Skeletal muscle tissue (tissue), 3 donors: ENCODE measurements at regions not wholly inside any gene's neighbourhood (a gene's known extent, or its start where the extent isn't known, plus 50 kb on each side); places are given as distances from the start of the nearest gene placed in this dataset.

ENCODE experiments used
- H3K27ac ChIP-seq: one replicate; pipeline ENCODE4 v1.7.0; 2013; ENCODE audit warnings: mild to moderate bottlenecking, low read depth, low read length, inconsistent platforms
- H3K27me3 ChIP-seq, 3 donors: one replicate each; pipeline ENCODE4 v1.7.0; 2013; ENCODE audit warnings: low read length in 3 of 3; ENCODE audit not compliant: control insufficient read depth in 3 of 3, insufficient read depth in 3 of 3
- H3K36me3 ChIP-seq, 3 donors: one replicate each; pipeline ENCODE4 v1.7.0; 2013; ENCODE audit warnings: low read length in 3 of 3; ENCODE audit not compliant: control insufficient read depth in 3 of 3, insufficient read depth in 3 of 3
- H3K4me1 ChIP-seq, 3 donors: one replicate each; pipeline ENCODE4 v1.7.0; 2013; ENCODE audit warnings: low read length in 3 of 3, mild to moderate bottlenecking in 3 of 3; ENCODE audit not compliant: control insufficient read depth in 3 of 3, insufficient read depth in 3 of 3
- H3K4me3 ChIP-seq, 3 donors: one replicate each; pipeline ENCODE4 v1.7.0; 2013; ENCODE audit warnings: low read length in 3 of 3
- H3K9ac ChIP-seq, 3 donors: one replicate each; pipeline ENCODE4 v1.7.0; 2013; ENCODE audit warnings: low read length in 3 of 3, mild to moderate bottlenecking in 3 of 3, moderate library complexity in 2 of 3, low read depth in 1 of 3
- H3K9me3 ChIP-seq, 3 donors: one replicate each; pipeline ENCODE4 v1.7.0; 2013; ENCODE audit warnings: low read length in 3 of 3; ENCODE audit not compliant: control insufficient read depth in 3 of 3
- donor health status: Osteomylitis.

- Histone ChIP-seq H3K27me3 (peaks cover 34 to 65% (median 59%) of the 10 kb centered on the region in 3 donors), H3K9ac (no peak overlapping the region), H3K27ac (no peak overlapping the region), H3K36me3 (no peaks in the 10 kb centered on the region), H3K4me1 (no peaks in the 10 kb centered on the region), H3K9me3 (peaks cover 0 to 2% (median 0%) of the 10 kb centered on the region in 3 donors), H3K4me3 (no peak overlapping the region)
These were observed 171.5 kb downstream of the IRF8 start for GRCh38 chr16:86070484-86070883.

- H3K9ac ChIP-seq = no peak overlapping the region
- peaks cover 37 to 65% (median 60%) of the 10 kb centered on the region in 3 donors for H3K27me3 ChIP-seq
- peaks cover 0 to 2% (median 0%) of the 10 kb centered on the region in 3 donors for H3K9me3 ChIP-seq
- H3K4me1 ChIP-seq = no peaks in the 10 kb centered on the region
- H3K27ac ChIP-seq = no peak overlapping the region
- H3K36me3 ChIP-seq = no peaks in the 10 kb centered on the region
- no peak overlapping the region for H3K4me3 ChIP-seq
These were observed 172.0 kb downstream of the IRF8 start for GRCh38 chr16:86070971-86071370.

- Histone ChIP-seq H3K4me1 (no peaks in the 10 kb centered on the region), H3K4me3 (no peak overlapping the region), H3K9me3 (peaks cover 0 to 2% (median 0%) of the 10 kb centered on the region in 3 donors), H3K36me3 (no peaks in the 10 kb centered on the region), H3K27ac (no peak overlapping the region), H3K27me3 (peaks cover 45 to 65% (median 60%) of the 10 kb centered on the region in 3 donors), H3K9ac (no peak overlapping the region)
These were observed 172.8 kb downstream of the IRF8 start for GRCh38 chr16:86071611-86072240.

GRCh38 chr16:86072328-86073102 is 173.6 kb downstream of the IRF8 start:
- peaks cover 48 to 70% (median 64%) of the 10 kb centered on the region in 3 donors for H3K27me3 ChIP-seq

GRCh38 chr16:86073103-86073625 is 174.2 kb downstream of the IRF8 start:
- Histone ChIP-seq H3K9ac (no peak overlapping the region), H3K4me3 (no peak overlapping the region), H3K36me3 (no peaks in the 10 kb centered on the region), H3K27me3 (peaks cover 49 to 67% (median 57%) of the 10 kb centered on the region in 3 donors), H3K9me3 (no peaks in the 10 kb centered on the region), H3K4me1 (no peaks in the 10 kb centered on the region), H3K27ac (no peak overlapping the region)

More at GRCh38 chr16:86072328-86073102, 173.6 kb downstream of the IRF8 start:
- Histone ChIP-seq H3K36me3 (no peaks in the 10 kb centered on the region), H3K9me3 (peaks cover 0 to 2% (median 0%) of the 10 kb centered on the region in 3 donors), H3K4me3 (no peak overlapping the region), H3K27ac (no peak overlapping the region), H3K9ac (no peak overlapping the region), H3K4me1 (no peaks in the 10 kb centered on the region)

GRCh38 chr16:86073763-86074493 is 175.0 kb downstream of the IRF8 start:
- Histone ChIP-seq H3K9me3 (no peaks in the 10 kb centered on the region), H3K27me3 (peaks cover 44 to 64% (median 59%) of the 10 kb centered on the region in 3 donors), H3K9ac (no peak overlapping the region), H3K36me3 (no peaks in the 10 kb centered on the region), H3K4me1 (no peaks in the 10 kb centered on the region), H3K4me3 (no peak overlapping the region), H3K27ac (no peak overlapping the region)

GRCh38 chr16:86074651-86075487 is 175.9 kb downstream of the IRF8 start:
- H3K27ac ChIP-seq = no peak overlapping the region
- H3K4me1 ChIP-seq = no peaks in the 10 kb centered on the region
- no peaks in the 10 kb centered on the region for H3K36me3 ChIP-seq
- H3K9me3 ChIP-seq = no peaks in the 10 kb centered on the region
- H3K27me3 ChIP-seq = peaks cover 50 to 62% (median 60%) of the 10 kb centered on the region in 3 donors
- no peak overlapping the region for H3K4me3 ChIP-seq
- no peak overlapping the region for H3K9ac ChIP-seq

GRCh38 chr16:86075488-86075785 is 176.5 kb downstream of the IRF8 start:
- Histone ChIP-seq H3K36me3 (no peaks in the 10 kb centered on the region), H3K9ac (no peak overlapping the region), H3K4me1 (no peaks in the 10 kb centered on the region), H3K4me3 (no peak overlapping the region), H3K27me3 (peaks cover 48 to 68% (median 60%) of the 10 kb centered on the region in 3 donors), H3K27ac (no peak overlapping the region), H3K9me3 (no peaks in the 10 kb centered on the region)

GRCh38 chr16:86075839-86076440 is 177.0 kb downstream of the IRF8 start:
- Histone ChIP-seq H3K4me3 (no peak overlapping the region), H3K27me3 (peaks cover 48 to 71% (median 57%) of the 10 kb centered on the region in 3 donors), H3K9me3 (no peaks in the 10 kb centered on the region), H3K4me1 (no peaks in the 10 kb centered on the region), H3K27ac (no peak overlapping the region), H3K36me3 (no peaks in the 10 kb centered on the region), H3K9ac (no peak overlapping the region)
